ENCODE measurements at regions not wholly inside any gene's neighbourhood (a gene's known extent, or its start where the extent isn't known, plus 50 kb on each side); places are given as distances from the start of the nearest gene placed in this dataset.

- POLR2A ChIA-PET, result no interaction called here
- Mint-ChIP-seq H3K36me3 (no peaks in the 10 kb centered on the region), H3K9me3 (no peaks in the 10 kb centered on the region), H3K4me1 (peaks cover 54% of the 10 kb centered on the region), H3K27me3 (ENCODE audit: low read depth) (no peaks in the 10 kb centered on the region), H3K27ac (peak overlapping the region; percentile 66; the same call in 1 of the 2 replicates), H3K4me3 (no peak overlapping the region)
- no peak for DNase-seq (ENCODE audit: low spot score)
- ATAC-seq, result peak; percentile 38; the same call in 1 of the 2 replicates
- TF ChIP-seq, protein P1, sequence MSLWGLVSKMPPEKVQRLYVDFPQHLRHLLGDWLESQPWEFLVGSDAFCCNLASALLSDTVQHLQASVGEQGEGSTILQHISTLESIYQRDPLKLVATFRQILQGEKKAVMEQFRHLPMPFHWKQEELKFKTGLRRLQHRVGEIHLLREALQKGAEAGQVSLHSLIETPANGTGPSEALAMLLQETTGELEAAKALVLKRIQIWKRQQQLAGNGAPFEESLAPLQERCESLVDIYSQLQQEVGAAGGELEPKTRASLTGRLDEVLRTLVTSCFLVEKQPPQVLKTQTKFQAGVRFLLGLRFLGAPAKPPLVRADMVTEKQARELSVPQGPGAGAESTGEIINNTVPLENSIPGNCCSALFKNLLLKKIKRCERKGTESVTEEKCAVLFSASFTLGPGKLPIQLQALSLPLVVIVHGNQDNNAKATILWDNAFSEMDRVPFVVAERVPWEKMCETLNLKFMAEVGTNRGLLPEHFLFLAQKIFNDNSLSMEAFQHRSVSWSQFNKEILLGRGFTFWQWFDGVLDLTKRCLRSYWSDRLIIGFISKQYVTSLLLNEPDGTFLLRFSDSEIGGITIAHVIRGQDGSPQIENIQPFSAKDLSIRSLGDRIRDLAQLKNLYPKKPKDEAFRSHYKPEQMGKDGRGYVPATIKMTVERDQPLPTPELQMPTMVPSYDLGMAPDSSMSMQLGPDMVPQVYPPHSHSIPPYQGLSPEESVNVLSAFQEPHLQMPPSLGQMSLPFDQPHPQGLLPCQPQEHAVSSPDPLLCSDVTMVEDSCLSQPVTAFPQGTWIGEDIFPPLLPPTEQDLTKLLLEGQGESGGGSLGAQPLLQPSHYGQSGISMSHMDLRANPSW (CRISPR knock-in tag; conservative IDR thresholded peaks at IDR 0.05; ENCODE audit: low read depth), result no peak
- no peak for TF ChIP-seq GRHL2 (CRISPR knock-in tag; IDR thresholded peaks at IDR 0.05; ENCODE audit: insufficient replicate concordance, severe bottlenecking)
- TF ChIP-seq ZSCAN18 (CRISPR knock-in tag; IDR thresholded peaks at IDR 0.05), result no peak
- TF ChIP-seq MLX (CRISPR knock-in tag; IDR thresholded peaks at IDR 0.05), result no peak
- TF ChIP-seq ELF4 (CRISPR knock-in tag; IDR thresholded peaks at IDR 0.05; ENCODE audit: low read depth), result no peak
- no peak for TF ChIP-seq NR2C2 (CRISPR knock-in tag; IDR thresholded peaks at IDR 0.05)
- TF ChIP-seq CBFB (CRISPR knock-in tag; IDR thresholded peaks at IDR 0.05; ENCODE audit: low read depth), result no peak
- no peak for TF ChIP-seq TCF7 (CRISPR knock-in tag; IDR thresholded peaks at IDR 0.05; ENCODE audit: low read depth)
- TF ChIP-seq HMGXB4 (CRISPR knock-in tag; IDR thresholded peaks at IDR 0.05), result no peak
- TF ChIP-seq GABPB1 (CRISPR knock-in tag; IDR thresholded peaks at IDR 0.05), result no peak
- TF ChIP-seq CDX4 (CRISPR knock-in tag; IDR thresholded peaks at IDR 0.05; ENCODE audit: borderline replicate concordance), result no peak
- no peak for TF ChIP-seq ESRRA (CRISPR knock-in tag; IDR thresholded peaks at IDR 0.05; ENCODE audit: borderline replicate concordance)
- TF ChIP-seq IRF2 (CRISPR knock-in tag; IDR thresholded peaks at IDR 0.05; ENCODE audit: borderline replicate concordance, low read depth), result no peak
- no peak for TF ChIP-seq SP1 (CRISPR knock-in tag; conservative IDR thresholded peaks at IDR 0.05)
- TF ChIP-seq, protein P2, sequence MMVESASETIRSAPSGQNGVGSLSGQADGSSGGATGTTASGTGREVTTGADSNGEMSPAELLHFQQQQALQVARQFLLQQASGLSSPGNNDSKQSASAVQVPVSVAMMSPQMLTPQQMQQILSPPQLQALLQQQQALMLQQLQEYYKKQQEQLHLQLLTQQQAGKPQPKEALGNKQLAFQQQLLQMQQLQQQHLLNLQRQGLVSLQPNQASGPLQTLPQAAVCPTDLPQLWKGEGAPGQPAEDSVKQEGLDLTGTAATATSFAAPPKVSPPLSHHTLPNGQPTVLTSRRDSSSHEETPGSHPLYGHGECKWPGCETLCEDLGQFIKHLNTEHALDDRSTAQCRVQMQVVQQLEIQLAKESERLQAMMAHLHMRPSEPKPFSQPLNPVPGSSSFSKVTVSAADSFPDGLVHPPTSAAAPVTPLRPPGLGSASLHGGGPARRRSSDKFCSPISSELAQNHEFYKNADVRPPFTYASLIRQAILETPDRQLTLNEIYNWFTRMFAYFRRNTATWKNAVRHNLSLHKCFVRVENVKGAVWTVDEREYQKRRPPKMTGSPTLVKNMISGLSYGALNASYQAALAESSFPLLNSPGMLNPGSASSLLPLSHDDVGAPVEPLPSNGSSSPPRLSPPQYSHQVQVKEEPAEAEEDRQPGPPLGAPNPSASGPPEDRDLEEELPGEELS (CRISPR knock-in tag; IDR thresholded peaks at IDR 0.05), result no peak
- no peak for TF ChIP-seq MXD4 (CRISPR knock-in tag; IDR thresholded peaks at IDR 0.05; ENCODE audit: borderline replicate concordance)
- no peak for TF ChIP-seq NFE2L1 (CRISPR knock-in tag; IDR thresholded peaks at IDR 0.05)
- CTCF ChIA-PET, result interaction anchor here (0.6 to 2.1 kb wide), 10 partner anchors 60 to 303 kb away, joined by 3 to 15 read pairs (median 4); partner anchors contain the start of gene IGSF1
Observed at GRCh38 chrX:131366407-131366806, 77.3 kb upstream of the IGSF1 start.

All from WTC11 (cell line).